K562 (cell line): ENCODE measurements at regions not wholly inside any gene's neighbourhood (a gene's known extent, or its start where the extent isn't known, plus 50 kb on each side); places are given as distances from the start of the nearest gene placed in this dataset.

Experiments
- AFF4 ChIP-seq: sonication (generic); formaldehyde crosslinking; IDR thresholded peaks from 2 replicates; pipeline ENCODE4 v1.8.0; 2023; ENCODE audit warnings: mild to moderate bottlenecking, missing genetic modification reagents
- ATF2 ChIP-seq: sonication (generic); formaldehyde crosslinking; IDR thresholded peaks from 2 replicates; pipeline ENCODE4 v1.8.1; 2022; ENCODE audit warnings: missing genetic modification reagents
- DIDO1 ChIP-seq: fragments of 450-650 bp; IDR thresholded peaks from 2 replicates; pipeline ENCODE4 v1.6.1; 2016; ENCODE audit warnings: low read depth, missing biosample characterization, missing genetic modification characterization
- GATA2 ChIP-seq: sonication (generic); formaldehyde crosslinking; IDR thresholded peaks from 2 replicates; pipeline ENCODE4 v1.4.0; 2020; ENCODE audit warnings: mild to moderate bottlenecking, missing genetic modification reagents
- GATAD2B ChIP-seq: fragments of 450-650 bp; IDR thresholded peaks from 2 replicates; pipeline ENCODE4 v1.6.1; 2017; ENCODE audit warnings: mild to moderate bottlenecking, borderline replicate concordance
- HDGF ChIP-seq: fragments of 450-650 bp; IDR thresholded peaks from 2 replicates; pipeline ENCODE4 v1.6.1; 2016
- IRF9 ChIP-seq: fragments of 450-650 bp; IDR thresholded peaks from 2 replicates; pipeline ENCODE4 v1.6.1; 2016; ENCODE audit warnings: missing biosample characterization, missing genetic modification characterization
- MYC ChIP-seq, 2 experiments: fragments of 250-450 bp in 1 of 2; sonication (Bioruptor Pico) in 1 of 2; IDR thresholded peaks; 2 replicates each; pipeline versions ENCODE4 v1.5.1 to v1.6.1; 2012 to 2021; ENCODE audit warnings: low read depth in 2 of 2, borderline replicate concordance in 1 of 2, improper control_type of control experiment in 1 of 2, low read length in 1 of 2, mild to moderate bottlenecking in 1 of 2, moderate library complexity in 1 of 2
- NFIC ChIP-seq: fragments of 450-650 bp; IDR thresholded peaks from 2 replicates; pipeline ENCODE4 v1.6.1; 2017; ENCODE audit warnings: mild to moderate bottlenecking, inconsistent platforms
- NR2C2 ChIP-seq, 2 experiments: fragments of 200-800 bp in 1 of 2; sonication (Bioruptor generic) in 1 of 2; sonication (generic) in 1 of 2; formaldehyde crosslinking in 1 of 2; IDR thresholded peaks; 2 replicates each; pipeline versions ENCODE4 v1.6.1 to v1.8.0; 2016 to 2022; ENCODE audit warnings: mild to moderate bottlenecking in 1 of 2, missing compliant biosample characterization in 1 of 2, missing genetic modification characterization in 1 of 2, missing genetic modification reagents in 1 of 2
- ZNF507 ChIP-seq: conservative IDR thresholded peaks from 2 replicates; pipeline ENCODE4 v1.6.1; 2017; ENCODE audit warnings: missing genetic modification characterization, missing compliant biosample characterization
- TF ChIP-seq, protein P1 (sequence below): sonication (generic); formaldehyde crosslinking; IDR thresholded peaks from 2 replicates; pipeline ENCODE4 v1.8.0; 2022; ENCODE audit warnings: mild to moderate bottlenecking, missing genetic modification reagents
- TF ChIP-seq, protein P2 (sequence below): IDR thresholded peaks from 2 replicates; pipeline ENCODE4 v1.6.1; 2012; ENCODE audit warnings: low read depth, low read length, improper control_type of control experiment, borderline replicate concordance
- TF ChIP-seq, protein P3 (sequence below): sonication (generic); formaldehyde crosslinking; IDR thresholded peaks from 2 replicates; pipeline ENCODE4 v1.8.1; 2023; ENCODE audit warnings: mild to moderate bottlenecking, missing genetic modification reagents

GRCh38 chr4:184537269-184538022 lies 63.1 kb upstream of the IRF2 start (continued):
- TF ChIP-seq, protein P1, sequence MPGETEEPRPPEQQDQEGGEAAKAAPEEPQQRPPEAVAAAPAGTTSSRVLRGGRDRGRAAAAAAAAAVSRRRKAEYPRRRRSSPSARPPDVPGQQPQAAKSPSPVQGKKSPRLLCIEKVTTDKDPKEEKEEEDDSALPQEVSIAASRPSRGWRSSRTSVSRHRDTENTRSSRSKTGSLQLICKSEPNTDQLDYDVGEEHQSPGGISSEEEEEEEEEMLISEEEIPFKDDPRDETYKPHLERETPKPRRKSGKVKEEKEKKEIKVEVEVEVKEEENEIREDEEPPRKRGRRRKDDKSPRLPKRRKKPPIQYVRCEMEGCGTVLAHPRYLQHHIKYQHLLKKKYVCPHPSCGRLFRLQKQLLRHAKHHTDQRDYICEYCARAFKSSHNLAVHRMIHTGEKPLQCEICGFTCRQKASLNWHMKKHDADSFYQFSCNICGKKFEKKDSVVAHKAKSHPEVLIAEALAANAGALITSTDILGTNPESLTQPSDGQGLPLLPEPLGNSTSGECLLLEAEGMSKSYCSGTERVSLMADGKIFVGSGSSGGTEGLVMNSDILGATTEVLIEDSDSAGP (CRISPR knock-in tag) = peak; percentile 38; the same call in 1 of the 2 replicates
- TF ChIP-seq GATA2 (CRISPR knock-in tag) (no peak), NFIC (no peak), NR2C2 (CRISPR knock-in tag; IDR thresholded peaks at IDR 0.05) (no peak), NR2C2 (tag; IDR thresholded peaks at IDR 0.05) (peak; percentile 55; the same call in 1 of the 2 replicates), HDGF (no peak), IRF9 (tag) (no peak), DIDO1 (tag) (0 out of 2 replicates have a peak, but pooled peaks have one; percentile 12), GATAD2B (no peak), AFF4 (no peak), ZNF507 (tag) (no peak), ATF2 (no peak), MYC (IDR thresholded peaks at IDR 0.05; ENCODE audit: low read depth, low read length) (peak; percentile 33; the same call in 1 of the 2 replicates), MYC (CRISPR knock-in tag; IDR thresholded peaks at IDR 0.05; ENCODE audit: borderline replicate concordance, low read depth) (no peak)
- TF ChIP-seq, protein P2, sequence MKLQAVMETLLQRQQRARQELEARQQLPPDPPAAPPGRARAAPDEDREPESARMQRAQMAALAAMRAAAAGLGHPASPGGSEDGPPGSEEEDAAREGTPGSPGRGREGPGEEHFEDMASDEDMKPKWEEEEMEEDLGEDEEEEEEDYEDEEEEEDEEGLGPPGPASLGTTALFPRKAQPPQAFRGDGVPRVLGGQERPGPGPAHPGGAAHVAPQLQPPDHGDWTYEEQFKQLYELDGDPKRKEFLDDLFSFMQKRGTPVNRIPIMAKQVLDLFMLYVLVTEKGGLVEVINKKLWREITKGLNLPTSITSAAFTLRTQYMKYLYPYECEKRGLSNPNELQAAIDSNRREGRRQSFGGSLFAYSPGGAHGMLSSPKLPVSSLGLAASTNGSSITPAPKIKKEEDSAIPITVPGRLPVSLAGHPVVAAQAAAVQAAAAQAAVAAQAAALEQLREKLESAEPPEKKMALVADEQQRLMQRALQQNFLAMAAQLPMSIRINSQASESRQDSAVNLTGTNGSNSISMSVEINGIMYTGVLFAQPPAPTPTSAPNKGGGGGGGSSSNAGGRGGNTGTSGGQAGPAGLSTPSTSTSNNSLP = no peak
- TF ChIP-seq, protein P3, sequence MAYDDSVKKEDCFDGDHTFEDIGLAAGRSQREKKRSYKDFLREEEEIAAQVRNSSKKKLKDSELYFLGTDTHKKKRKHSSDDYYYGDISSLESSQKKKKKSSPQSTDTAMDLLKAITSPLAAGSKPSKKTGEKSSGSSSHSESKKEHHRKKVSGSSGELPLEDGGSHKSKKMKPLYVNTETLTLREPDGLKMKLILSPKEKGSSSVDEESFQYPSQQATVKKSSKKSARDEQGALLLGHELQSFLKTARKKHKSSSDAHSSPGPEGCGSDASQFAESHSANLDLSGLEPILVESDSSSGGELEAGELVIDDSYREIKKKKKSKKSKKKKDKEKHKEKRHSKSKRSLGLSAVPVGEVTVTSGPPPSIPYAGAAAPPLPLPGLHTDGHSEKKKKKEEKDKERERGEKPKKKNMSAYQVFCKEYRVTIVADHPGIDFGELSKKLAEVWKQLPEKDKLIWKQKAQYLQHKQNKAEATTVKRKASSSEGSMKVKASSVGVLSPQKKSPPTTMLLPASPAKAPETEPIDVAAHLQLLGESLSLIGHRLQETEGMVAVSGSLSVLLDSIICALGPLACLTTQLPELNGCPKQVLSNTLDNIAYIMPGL (CRISPR knock-in tag) = no peak
